NAMALWA (cell line): ENCODE measurements at regions not wholly inside any gene's neighbourhood (a gene's known extent, or its start where the extent isn't known, plus 50 kb on each side); places are given as distances from the start of the nearest gene placed in this dataset.

ENCODE experiments used
- DNase-seq: peaks from one replicate; pipeline ENCODE4 v3.0.0-alpha.2; 2015; ENCODE audit warnings: low spot score

GRCh38 chr15:60095711-60096110 is 91.6 kb downstream of the FOXB1 start:
- no peak for DNase-seq

GRCh38 chr15:60096157-60096556 is 92.0 kb downstream of the FOXB1 start:
- no peak for DNase-seq

GRCh38 chr15:60101416-60101815 is 97.3 kb downstream of the FOXB1 start:
- no peak for DNase-seq

- DNase-seq: no peak
Measured at GRCh38 chr15:60102748-60103147, 98.6 kb downstream of the FOXB1 start.

DNA sequence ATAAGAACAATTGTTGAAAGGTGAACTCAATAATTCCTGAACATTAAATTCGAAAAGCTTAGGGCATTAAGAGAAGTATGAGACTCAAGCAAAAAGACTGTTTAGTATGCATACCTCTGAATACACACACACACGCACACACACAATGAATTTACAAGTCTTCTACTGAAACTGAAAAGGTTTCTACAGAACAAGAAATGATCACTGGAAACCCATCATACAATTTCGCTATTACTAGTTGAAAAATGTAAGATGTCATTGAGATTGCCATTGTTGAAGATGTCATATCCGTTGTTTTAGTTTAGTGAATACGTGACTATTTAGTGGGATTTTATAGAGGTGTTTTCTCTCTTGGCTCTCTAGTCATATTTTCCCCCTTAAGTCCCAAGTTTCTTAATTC is 106.8 kb downstream of the FOXB1 start:
- DNase-seq: no peak

DNA sequence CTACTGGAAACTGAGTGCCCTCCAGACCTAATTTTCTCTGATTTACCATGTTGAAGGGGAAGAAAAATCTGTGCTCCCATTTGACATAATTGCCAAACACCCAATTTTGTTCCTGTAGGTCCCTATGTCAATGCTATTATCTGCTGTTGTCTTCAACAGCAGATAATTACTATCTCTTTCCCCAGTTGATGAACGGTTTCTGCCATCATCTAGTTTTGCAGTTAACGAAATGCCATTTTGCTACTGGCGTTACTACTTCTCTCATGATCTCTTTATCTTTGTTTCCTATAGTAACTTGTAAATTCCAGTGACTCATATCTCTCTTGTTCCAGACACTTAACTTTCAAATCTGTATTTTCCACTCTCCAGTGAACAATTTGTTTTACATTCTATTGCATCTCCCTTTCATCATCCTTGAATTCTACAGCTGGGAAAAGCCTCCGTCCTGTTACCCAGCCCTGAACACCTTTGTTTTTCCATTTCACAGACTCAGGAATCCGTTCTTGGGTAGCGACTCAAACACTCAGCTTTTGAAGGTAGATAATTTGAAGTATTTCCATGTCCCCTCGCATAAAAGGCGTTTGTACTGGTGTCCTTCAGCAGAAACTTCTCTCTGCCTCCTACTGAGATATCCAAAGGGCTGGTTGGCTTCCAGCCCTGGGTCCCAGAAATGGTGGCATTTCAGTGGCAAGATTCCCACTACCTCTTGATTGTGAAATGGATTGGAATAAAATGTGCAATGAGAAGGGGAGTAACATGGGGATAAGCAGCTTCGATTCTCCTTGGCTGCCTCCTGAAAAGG is 111.7 kb downstream of the FOXB1 start:
- no peak for DNase-seq

DNA sequence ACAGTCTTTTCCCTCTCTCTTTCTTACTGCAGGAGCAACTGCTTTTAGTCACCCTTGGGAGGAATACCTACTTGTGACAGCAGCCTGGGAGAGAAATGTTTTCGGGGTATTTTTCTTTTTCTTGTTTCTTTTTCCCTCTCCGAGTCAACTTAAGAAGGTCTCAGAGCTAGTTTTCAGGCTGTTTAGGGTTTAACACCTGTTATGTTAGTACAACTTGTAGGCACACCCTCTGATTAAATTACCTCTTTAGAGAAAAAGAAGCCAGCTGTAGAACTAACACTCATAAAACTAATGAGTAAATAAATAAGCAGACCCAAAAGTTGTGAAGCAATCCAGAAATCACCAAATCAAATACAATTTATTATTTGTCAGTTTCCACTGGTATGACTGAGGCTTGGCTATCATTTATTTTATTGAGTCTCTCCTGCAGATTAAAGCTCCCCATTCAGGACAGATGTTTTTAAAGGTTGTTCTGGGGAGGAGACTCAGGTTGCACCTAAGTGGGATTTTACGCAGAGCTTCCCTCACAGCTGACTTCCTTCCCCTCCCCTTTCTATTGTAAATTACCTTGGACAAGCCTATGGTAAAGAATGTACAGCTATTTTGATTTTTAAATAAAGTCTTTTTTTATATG is 112.5 kb downstream of the FOXB1 start:
- no peak for DNase-seq

GRCh38 chr15:60118146-60118545 is 114.0 kb downstream of the FOXB1 start:
- no peak for DNase-seq

GRCh38 chr15:60118626-60119025 is 114.5 kb downstream of the FOXB1 start:
- DNase-seq: no peak

DNA sequence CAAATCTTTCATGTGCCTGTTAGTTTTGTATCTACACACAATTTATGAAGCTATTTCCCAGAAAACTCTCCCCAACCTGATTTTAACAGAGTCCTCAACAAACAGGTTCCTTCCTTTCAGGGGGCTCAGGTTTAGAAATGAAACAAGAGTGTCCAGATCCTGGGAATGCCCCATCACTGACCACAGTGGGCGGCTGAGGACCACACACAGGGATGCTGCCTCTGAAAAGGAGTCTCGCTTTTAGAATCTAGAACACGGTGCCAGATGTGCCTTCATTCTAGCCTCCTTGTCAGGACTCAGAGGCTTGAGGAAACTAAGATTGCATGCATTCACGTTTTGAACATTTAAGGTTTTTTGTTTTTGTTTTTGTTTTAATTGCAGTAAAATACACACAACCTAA is 115.0 kb downstream of the FOXB1 start:
- DNase-seq: no peak

GRCh38 chr15:60120100-60120499 is 116.0 kb downstream of the FOXB1 start:
- no peak for DNase-seq

DNA sequence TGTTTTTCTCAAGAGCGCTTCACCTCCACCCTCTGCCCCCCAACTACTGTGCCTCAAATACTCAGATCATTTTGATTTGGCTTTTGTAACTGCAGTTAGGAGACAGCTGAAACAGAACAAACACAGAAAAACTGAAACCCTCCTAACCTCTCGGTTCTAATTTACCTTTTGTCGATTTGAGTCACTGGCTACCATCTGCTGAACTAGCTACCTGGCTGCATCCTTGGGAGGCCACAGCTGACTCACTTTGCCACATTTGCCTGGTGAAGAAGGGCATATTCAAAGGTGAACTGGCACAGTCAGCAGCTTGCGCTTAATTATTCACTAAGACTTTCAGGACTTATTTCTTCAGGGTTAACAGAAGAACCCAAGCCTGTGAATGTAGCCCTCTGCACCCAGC is 117.7 kb downstream of the FOXB1 start:
- no peak for DNase-seq

- no peak for DNase-seq
Measured at GRCh38 chr15:60122691-60123090, 118.6 kb downstream of the FOXB1 start.

DNA sequence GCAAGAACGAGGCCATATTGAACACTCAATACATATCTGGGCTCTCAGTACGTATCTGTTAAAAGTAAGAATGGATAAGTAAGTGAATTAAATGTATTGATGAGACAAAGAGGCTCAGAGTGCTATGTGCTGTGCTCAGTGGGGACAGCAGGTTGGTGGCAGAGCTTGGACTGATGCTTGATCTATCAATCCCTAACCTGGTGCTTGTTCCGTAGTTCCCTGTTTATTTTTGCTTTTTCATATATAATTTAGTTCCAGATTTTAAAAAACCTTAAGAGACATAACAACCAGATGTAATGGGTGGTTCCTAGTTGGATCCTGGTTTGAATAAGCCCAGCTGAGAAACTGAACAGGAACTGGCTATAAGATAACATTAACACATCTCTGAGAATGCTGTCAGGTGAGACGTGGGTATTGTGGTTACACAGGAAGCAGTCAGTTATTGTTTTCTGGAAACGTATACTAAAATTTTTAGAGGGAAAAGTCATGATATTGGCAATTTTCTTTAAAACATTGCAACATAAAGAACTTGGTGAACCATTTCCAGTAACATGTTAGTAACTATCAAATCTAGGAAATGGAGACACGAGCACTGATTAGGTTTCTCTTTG is 120.5 kb downstream of the FOXB1 start:
- DNase-seq: no peak

- no peak for DNase-seq
Measured at GRCh38 chr15:60125334-60125733, 121.2 kb downstream of the FOXB1 start.

GRCh38 chr15:60126200-60126599 is 122.1 kb downstream of the FOXB1 start:
- DNase-seq: no peak

DNA sequence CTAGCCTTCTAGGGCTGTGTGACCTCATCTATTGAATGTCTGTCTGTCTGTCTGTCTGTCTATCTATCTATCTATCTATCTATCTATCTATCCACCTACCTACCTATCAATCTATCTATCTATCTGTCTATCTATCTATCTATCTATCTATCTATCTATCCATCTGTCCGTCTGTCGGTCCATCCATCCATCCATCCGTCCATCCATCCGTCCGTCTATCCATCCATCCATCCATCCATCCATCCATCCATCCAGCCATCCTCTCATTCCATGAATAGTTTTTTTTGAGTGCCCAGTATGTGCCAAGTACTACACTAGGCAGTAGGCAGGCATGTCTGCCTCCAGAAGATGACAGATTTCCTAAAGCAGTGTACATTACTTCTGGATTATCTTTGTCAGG is 122.5 kb downstream of the FOXB1 start:
- DNase-seq: no peak

DNA sequence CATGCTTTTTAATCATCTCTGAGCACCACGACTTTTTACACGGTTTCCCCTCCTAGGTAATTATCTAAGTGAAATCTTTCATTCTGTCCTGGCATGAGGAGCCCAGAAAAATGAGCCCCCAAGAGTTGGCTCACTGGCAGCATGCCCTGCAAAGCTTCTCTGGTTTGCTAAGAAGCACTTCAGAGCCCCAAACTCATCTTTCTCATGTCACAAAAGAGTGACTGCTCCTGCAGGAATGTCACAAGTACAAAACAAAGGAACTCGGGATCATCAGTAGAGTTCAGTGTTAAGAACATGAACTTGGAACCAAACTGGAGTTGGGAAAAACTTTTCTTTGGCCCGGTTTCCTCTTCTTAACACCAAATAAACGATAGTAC is 123.9 kb downstream of the FOXB1 start:
- DNase-seq: no peak

- no peak for DNase-seq
Measured at GRCh38 chr15:60128710-60129109, 124.6 kb downstream of the FOXB1 start.

DNA sequence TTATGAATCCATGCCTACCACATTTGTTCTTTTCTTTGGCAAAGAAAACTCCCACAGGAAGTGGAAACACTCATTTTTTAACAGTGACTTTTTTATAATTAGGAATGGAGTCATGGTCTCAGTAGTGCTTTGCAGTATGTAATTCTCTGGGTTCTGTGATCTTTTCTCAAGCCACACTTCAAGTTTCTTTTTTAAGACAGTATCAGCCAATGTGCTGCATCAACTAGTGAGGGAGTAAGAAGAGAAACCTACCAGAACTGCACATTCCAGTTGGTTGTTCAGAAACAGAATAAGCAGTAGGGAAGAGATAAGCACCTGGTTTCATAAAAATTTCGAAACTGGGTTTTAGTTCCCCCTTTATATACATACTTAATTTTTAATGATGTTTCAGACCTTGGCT is 126.3 kb downstream of the FOXB1 start:
- no peak for DNase-seq

DNA sequence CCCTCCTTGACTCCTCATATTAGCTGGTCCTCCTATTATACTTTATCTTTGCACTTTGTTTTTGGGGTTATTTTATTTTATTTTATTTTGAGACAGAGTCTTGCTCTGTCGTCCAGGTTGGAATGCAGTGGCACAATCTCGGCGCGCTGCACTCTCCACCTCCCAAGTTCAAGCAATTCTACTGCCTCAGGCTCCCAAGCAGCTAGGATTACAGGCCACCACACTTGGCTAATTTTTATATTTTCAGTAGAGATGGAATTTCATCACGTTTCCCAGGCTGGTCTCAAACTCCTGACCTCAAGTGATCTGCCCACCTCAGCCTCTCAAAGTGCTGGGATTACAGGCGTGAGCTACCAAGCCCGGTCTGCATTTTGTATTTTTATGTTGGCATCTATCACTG is 126.7 kb downstream of the FOXB1 start:
- DNase-seq: no peak

DNA sequence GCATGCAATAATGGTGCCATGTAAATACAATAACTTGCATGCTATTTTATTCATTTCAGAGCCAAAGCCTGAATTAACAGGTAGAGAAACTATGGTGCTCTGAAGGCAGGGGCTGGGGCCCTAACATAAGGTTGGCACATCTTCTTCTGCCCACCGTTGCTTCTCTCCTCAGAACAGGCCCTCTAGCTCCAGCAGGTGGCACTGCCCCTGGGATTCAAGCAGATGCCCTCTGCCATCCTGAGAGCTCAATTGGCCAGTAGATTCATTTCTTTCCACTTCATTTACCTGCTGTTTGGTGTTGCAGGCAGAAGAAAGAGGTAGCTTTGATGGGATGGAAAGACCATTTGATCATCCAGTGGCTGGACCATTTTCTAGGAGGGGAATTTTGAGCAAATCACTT is 130.5 kb downstream of the FOXB1 start:
- no peak for DNase-seq

DNA sequence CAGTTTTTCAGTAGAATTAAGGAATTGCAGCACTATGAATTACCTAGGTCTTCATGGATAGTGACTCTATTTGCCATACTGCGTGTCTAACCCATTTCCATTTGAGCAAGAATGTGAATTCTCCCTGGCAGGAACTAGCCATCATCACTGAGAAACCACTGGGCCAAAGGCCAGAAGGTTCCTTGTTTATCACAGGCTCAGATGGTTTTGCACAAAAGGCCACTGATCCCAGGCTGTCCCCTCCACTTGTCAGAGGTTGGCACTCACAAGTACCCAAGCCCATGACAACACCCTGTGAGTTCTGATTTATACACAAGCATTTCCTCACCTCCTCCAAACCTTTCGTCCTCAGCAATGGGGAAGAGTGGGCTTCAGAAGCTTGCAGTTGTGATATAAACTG is 131.8 kb downstream of the FOXB1 start:
- DNase-seq: no peak
